ENCODE measurements at regions not wholly inside any gene's neighbourhood (a gene's known extent, or its start where the extent isn't known, plus 50 kb on each side); places are given as distances from the start of the nearest gene placed in this dataset.

- no peak for TF ChIP-seq CTCF (IDR thresholded peaks at IDR 0.05; ENCODE audit: low read depth, low read length)
- H3K4me3 ChIP-seq (replicated peaks in 1 of 2; ENCODE audit: low read depth in 2 of 2, low read length in 2 of 2) = no peak overlapping the region
Observed at GRCh38 chr1:68551459-68551858, 54.6 kb upstream of the DEPDC1 start.

GRCh38 chr1:68558321-68559026, 61.6 kb upstream of the DEPDC1 start:
- no peak for TF ChIP-seq CTCF (IDR thresholded peaks at IDR 0.05; ENCODE audit: low read depth, low read length)
- no peak overlapping the region for H3K4me3 ChIP-seq (replicated peaks in 1 of 2; ENCODE audit: low read depth in 2 of 2, low read length in 2 of 2)
- peak in 1 of 2 donors; percentile 2 for DNase-seq (ENCODE audit: low read depth in 2 of 2)

More at GRCh38 chr1:68551459-68551858, 54.6 kb upstream of the DEPDC1 start:
- DNase-seq (ENCODE audit: low read depth in 2 of 2) = peak in 1 of 2 donors; percentile 11

- no peak overlapping the region for H3K4me3 ChIP-seq (replicated peaks in 1 of 2; ENCODE audit: low read depth in 2 of 2, low read length in 2 of 2)
- DNase-seq (ENCODE audit: low read depth in 2 of 2) = no peak
- no peak for TF ChIP-seq CTCF (IDR thresholded peaks at IDR 0.05; ENCODE audit: low read depth, low read length)
Observed at GRCh38 chr1:68565923-68566322, 69.0 kb upstream of the DEPDC1 start.

GRCh38 chr1:68570871-68571270, 74.0 kb upstream of the DEPDC1 start:
- no peak for TF ChIP-seq CTCF (IDR thresholded peaks at IDR 0.05; ENCODE audit: low read depth, low read length)
- peak; percentile 4 to 5 for DNase-seq (ENCODE audit: low read depth in 2 of 2)
- H3K4me3 ChIP-seq (replicated peaks in 1 of 2; ENCODE audit: low read depth in 2 of 2, low read length in 2 of 2) = no peak overlapping the region

GRCh38 chr1:68571454-68572235, 74.8 kb upstream of the DEPDC1 start:
- no peak overlapping the region for H3K4me3 ChIP-seq (replicated peaks in 1 of 2; ENCODE audit: low read depth in 2 of 2, low read length in 2 of 2)
- TF ChIP-seq CTCF (IDR thresholded peaks at IDR 0.05; ENCODE audit: low read depth, low read length) = no peak
- peak; percentile 16 to 54 for DNase-seq (ENCODE audit: low read depth in 2 of 2)

GRCh38 chr1:68585351-68585750, 88.5 kb upstream of the DEPDC1 start:
- no peak for DNase-seq (ENCODE audit: low read depth in 2 of 2)
- no peak overlapping the region for H3K4me3 ChIP-seq (replicated peaks in 1 of 2; ENCODE audit: low read depth in 2 of 2, low read length in 2 of 2)
- no peak for TF ChIP-seq CTCF (IDR thresholded peaks at IDR 0.05; ENCODE audit: low read depth, low read length)

Measured in cardiac fibroblast (primary cell).